Right hindlimb (tissue), 1 donor: ENCODE measurements at regions not wholly inside any gene's neighbourhood (a gene's known extent, or its start where the extent isn't known, plus 50 kb on each side); places are given as distances from the start of the nearest gene placed in this dataset.
"Not testable (repeated sequence)": the region's sequence is repeated elsewhere in the genome, so short reads cannot be mapped to it uniquely, and the experiment has no call there.

Experiments
- DNase-seq: peaks from one replicate; pipeline ENCODE4 v3.0.0-alpha.2; 2018

GRCh38 chr7:106713452-106713851 lies 52.5 kb upstream of the CCDC71L start:
- DNase-seq: not testable (repeated sequence)

DNA sequence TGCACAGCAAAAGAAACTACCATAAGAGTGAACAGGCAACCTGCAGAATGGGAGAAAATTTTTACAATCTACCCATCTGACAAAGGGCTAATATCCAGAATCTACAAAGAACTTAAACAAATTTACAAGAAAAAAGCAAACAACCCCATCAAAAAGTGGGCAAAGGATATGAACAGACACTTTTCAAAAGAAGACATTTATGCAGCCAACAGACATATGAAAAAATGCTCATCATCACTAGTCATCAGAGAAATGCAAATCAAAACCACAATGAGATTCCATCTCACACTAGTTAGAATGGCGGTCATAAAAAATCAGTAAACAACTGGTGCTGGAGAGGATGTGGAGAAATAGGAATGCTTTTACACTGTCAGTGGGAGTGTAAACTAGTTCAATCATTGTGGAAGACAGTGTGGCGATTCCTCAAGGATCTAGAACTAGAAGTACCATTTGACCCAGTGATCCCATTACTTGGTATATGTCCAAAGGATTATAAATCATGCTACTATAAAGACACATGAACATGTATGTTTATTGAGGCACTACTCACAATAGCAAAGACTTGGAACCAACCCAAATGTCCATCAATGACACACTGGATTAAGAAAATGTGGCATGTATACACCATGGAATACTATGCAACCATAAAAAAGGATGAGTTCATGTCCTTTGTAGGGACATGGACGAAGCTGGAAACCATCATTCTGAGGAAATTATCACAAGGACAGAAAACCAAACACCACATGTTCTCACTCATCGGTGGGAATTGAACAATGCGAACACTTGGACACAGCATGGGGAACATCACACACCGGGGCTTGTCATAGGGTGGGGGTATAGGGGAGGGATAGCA lies 53.9 kb upstream of the CCDC71L start:
- DNase-seq: not testable (repeated sequence)

DNA sequence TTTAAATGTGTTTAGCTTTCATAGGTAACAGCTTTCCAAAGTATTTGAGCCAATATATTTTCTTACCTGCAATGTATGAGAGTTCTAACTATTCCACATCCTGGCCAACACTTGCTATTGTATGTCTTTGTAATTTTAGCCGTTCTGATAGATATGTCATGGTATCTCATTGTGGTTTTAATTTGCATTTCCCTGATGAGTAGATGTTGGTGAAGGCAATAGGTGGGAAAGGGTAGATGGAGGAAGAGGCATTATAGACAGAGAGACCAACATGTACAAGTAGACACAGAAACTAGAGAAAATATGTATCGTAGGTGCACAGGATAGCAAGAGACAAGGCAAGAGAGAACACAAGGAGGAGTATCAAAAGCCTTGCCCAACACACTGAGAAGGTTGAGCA lies 54.8 kb upstream of the CCDC71L start:
- no peak for DNase-seq

DNA sequence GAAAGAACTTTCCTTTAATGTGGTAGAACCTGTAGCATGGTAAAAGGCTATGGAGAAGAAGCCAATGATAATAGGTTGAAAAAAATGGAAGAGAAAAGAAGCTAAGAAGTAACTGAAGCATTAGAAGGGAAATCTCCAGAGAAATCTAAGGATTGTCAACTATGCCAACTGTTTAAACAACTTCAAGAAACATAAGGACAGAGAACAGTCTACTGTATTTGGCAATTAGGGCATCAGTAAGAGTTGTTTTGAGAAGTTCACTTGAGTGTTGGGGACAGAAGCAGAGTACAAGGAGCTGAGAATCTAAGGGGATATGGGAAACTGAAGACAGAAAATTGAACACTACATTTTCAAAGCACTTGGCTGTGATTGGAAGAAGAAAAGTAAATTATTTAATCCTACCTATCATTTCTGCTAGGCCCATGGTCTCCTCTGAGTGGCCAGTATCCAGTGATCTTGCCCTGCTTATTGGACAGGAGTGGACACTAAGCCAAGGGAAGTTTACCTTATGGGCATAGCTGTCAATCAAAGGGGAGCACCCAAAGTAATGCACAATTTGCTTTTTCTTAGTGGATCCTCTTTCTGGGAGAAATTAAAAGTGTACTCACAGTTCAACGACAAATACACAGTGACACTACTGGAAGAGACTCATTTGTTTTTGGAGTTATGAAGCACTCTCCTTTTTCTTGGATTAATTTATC lies 56.4 kb upstream of the CCDC71L start:
- DNase-seq: no peak

DNA sequence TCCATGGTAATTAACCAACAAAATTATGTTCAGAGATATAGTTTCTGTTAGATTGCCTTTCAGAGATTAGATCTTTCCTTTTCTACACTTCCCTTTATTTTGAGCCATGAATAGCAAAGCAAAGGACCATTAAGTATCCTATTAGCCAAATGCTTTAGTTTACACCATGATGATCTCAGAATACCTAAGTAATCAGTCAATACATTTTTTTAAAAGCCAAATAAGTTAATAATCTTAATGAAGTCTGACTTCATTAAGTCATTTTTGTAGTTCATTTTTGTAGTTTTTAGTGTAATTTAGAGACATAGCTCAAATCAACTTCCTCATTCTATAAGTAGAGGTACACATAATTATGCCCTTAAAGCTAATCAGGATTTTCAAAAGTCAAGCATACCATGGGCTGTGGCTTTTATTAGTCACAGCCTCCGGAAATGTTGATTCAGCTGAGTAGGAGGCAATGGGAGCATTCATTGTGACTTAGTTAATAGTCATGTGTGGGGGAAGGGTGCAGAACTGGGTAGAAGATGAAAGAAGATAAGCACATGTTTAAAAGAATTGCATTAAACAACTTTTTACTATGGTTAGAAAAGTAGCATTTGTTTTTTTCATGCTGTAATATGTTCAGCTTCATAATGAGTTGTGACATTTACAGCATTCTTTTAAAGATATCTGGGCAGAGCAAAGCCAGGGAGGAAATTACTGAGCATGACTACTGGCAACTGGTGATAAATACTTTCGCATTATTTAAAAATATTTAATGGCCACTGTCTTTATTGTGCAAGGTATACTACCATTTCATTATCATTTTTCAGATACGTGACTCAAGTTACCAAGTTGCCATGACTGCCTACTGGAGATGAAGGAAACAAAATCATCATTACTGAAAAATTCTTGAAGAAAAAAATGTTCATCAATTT lies 57.3 kb upstream of the CCDC71L start:
- no peak for DNase-seq

GRCh38 chr7:106720641-106721040 lies 59.7 kb upstream of the CCDC71L start:
- DNase-seq: no peak

- no peak for DNase-seq
These were observed 61.1 kb upstream of the CCDC71L start for GRCh38 chr7:106721816-106722785.

GRCh38 chr7:106723398-106723797 lies 62.4 kb upstream of the CCDC71L start:
- DNase-seq: no peak

GRCh38 chr7:106729720-106730385 lies 68.9 kb upstream of the CCDC71L start:
- no peak for DNase-seq

GRCh38 chr7:106731187-106731586 lies 70.2 kb upstream of the CCDC71L start:
- DNase-seq: no peak

DNA sequence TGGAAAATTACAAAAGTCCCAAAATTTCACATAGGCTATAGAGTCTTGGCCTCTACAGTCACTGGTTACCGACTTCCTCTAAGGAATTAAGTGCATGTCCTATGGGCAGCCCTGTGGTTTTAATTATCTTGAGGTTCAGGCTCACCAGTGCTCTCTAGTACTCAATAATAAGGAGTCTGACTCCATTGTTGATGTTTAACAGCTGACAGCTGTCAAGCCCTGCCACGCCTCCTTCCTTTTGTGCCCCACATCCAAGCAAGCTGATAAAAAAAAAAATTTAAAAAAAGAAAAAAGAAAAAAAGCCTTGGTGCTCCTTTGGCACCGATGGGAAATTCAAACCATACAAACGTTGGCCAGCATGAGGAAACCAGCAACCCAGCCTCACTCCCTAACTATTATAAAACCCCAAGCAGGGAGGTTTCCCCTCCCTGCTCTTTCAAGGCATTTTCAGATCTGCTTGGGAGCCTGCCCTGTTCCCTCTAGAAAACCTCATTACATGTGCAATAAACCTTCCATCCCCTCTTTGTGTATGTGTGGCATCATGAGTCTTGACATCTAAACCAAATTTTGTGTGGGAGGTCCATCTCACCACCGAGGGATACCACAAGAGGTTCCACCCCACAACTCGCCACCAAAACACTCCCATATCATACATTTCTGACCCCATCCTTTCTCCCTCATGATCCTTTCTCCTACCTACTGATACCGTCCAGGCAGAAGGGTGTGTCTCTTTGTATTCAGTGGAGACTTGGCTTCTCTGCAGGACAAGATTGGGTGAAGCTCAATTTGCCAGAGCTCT lies 70.9 kb upstream of the CCDC71L start:
- no peak for DNase-seq

GRCh38 chr7:106735637-106736036 lies 74.7 kb upstream of the CCDC71L start:
- no peak for DNase-seq

GRCh38 chr7:106736123-106736507 lies 75.2 kb upstream of the CCDC71L start:
- no peak for DNase-seq

- DNase-seq: no peak
These were observed 75.7 kb upstream of the CCDC71L start for GRCh38 chr7:106736508-106737201.

DNA sequence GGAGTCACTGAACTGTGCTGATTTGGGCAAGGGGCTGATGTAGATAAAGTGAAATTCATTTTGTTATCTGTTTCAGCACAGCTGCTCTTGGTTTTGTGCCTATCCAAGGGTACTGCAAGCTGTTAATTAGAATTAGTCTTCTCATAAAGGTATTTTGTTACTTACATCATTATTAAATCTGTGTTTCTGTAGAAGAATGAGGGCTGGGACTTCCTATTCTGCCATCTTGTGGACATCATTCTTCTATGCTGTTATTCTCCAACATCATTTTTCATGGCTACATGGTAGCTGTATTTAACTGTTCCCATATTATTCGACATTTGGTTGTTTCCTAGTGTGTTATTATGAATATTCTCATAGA lies 76.2 kb upstream of the CCDC71L start:
- no peak for DNase-seq

DNA sequence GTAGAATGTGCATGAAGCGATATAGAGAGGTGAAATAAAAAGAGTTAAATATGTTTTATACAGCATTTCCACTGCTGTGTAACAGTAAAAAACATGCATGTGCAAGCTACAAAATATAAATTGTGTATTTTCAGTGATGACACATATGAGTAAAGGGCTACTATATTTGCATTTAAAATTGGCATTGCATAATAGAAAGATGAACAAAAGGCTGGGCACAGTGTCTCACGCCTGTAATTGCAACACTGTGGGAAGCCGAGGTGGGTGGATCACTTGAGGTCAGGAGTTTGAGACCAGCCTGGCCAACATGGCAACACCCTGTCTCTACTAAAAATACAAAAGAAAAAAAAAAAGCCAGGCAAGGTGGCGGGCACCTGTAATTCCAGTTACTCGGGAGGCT lies 79.8 kb upstream of the CCDC71L start:
- DNase-seq: no peak

DNA sequence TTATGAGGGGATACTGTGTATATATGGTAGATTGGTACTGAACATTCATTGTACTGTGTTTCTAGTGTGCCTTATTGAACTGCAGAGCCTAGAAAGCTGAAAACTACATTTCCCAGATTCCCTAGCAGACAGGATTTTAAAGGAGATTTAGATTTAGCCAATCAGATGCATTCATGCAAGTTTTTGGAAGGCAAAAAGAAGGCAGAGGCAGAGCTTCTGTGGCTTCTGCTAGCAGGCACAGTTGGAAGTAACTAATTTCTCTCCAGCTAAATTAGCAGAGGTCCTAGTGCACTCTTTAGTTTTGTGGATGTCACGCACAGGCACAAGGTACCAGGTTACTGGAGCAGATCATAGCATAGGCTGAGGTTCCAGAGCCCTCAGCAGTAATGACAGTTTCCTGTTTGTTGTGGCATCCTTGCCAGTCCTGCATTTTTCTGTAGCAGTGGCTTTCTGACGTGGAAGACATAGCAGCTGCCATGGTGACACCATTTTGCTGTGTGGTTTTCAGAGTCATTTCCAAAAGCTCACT lies 83.7 kb upstream of the CCDC71L start:
- DNase-seq: no peak

GRCh38 chr7:106747301-106747700 lies 86.3 kb upstream of the CCDC71L start:
- DNase-seq: not testable (repeated sequence)

DNA sequence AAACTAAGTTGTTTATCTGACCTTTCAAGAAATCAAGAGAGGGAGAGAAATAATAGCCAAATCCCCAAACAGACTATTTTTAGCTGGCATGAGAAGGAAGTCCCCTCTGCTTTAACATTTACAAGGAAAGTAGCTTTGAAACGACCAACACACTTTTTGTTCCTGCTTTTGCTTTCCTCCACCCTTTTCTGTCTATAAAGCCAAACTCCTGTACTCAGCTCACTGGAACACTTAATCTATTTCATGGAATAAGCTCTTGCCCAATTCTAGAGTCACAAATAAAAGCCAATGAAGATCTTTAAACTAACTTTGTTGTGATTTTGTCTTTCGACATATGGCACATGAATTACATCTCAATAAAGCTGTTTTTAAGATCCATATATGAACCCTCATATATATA lies 86.8 kb upstream of the CCDC71L start:
- no peak for DNase-seq

- DNase-seq: no peak
These were observed 88.2 kb upstream of the CCDC71L start for GRCh38 chr7:106749165-106749564.
